GM12864 (cell line): ENCODE measurements at regions not wholly inside any gene's neighbourhood (a gene's known extent, or its start where the extent isn't known, plus 50 kb on each side); places are given as distances from the start of the nearest gene placed in this dataset.

Source experiments
- DNase-seq: peaks from one replicate; pipeline ENCODE4 v3.0.0-alpha.2; 2011; ENCODE audit warnings: low read depth
- H3K4me3 ChIP-seq: 2 replicates; pipeline ENCODE4 v1.5.1; 2011; ENCODE audit warnings: mild to moderate bottlenecking, low read depth, low read length, control low read depth
- TF ChIP-seq, protein P1 (sequence below): IDR thresholded peaks from 2 replicates; pipeline ENCODE4 v1.5.1; 2011; ENCODE audit warnings: low read depth, mild to moderate bottlenecking, moderate library complexity, low read length, control low read depth, inconsistent platforms; ENCODE audit errors: missing control alignments

- TF ChIP-seq, protein P1, sequence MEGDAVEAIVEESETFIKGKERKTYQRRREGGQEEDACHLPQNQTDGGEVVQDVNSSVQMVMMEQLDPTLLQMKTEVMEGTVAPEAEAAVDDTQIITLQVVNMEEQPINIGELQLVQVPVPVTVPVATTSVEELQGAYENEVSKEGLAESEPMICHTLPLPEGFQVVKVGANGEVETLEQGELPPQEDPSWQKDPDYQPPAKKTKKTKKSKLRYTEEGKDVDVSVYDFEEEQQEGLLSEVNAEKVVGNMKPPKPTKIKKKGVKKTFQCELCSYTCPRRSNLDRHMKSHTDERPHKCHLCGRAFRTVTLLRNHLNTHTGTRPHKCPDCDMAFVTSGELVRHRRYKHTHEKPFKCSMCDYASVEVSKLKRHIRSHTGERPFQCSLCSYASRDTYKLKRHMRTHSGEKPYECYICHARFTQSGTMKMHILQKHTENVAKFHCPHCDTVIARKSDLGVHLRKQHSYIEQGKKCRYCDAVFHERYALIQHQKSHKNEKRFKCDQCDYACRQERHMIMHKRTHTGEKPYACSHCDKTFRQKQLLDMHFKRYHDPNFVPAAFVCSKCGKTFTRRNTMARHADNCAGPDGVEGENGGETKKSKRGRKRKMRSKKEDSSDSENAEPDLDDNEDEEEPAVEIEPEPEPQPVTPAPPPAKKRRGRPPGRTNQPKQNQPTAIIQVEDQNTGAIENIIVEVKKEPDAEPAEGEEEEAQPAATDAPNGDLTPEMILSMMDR, result no peak
- DNase-seq, result no peak
- no peak overlapping the region for H3K4me3 ChIP-seq
Measured at GRCh38 chr4:56255820-56256219, 131.5 kb downstream of the AASDH start.

- TF ChIP-seq, protein P1, result no peak
- DNase-seq, result no peak
Measured at GRCh38 chr4:56253666-56254305, 133.5 kb downstream of the AASDH start.

DNA sequence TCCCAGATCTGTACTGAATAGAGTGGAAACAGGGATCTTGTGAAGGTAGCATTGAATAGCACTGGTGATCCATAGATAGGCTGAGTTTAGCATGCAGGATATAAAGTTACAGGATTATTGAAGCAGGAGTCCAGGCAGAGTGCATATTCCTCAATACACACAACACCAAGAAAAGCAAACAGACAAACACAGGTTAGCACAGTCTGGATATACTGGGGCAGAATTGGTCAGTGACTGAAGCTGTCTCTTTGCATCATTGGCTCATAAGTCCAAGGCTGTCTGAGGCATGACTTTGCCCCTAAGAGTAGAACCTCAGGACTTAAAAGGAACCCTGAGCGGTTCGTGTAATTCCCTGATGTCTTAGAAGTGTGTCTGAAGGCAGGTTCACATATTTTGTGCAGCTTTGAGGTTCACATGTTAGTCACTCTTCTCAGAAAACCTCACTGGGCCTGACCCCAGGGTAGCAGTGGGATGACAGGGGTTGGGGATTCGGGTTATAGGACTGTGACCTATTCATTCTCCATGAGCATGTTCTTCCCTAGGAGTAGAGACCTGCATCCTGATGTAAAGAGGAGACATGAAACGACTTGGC, 134.6 kb downstream of the AASDH start:
- H3K4me3 ChIP-seq, result no peak overlapping the region
- DNase-seq, result no peak
- TF ChIP-seq, protein P1, result no peak

More at GRCh38 chr4:56253666-56254305, 133.5 kb downstream of the AASDH start:
- no peak overlapping the region for H3K4me3 ChIP-seq

- no peak for DNase-seq
- H3K4me3 ChIP-seq, result no peak overlapping the region
- TF ChIP-seq, protein P1, result no peak
Measured at GRCh38 chr4:56251556-56251955, 135.7 kb downstream of the AASDH start.

DNA sequence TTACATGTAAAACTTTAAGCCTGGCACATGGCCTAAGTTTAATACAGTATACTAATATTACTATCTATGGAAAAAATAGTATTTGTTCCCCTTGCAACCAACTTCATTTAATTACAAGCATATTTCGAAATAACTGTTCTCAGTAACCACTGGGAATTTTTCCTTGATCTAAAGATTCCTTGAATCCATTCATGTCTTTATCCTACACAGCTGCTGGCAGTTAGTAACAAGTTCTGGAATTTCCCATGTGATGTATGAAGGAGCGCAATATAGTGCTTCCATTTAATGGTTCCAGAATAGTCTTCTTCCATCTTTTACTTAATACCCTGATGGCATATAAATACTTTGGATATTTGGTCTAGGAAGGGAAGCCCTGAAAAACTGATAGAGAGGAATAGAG, 136.5 kb downstream of the AASDH start:
- TF ChIP-seq, protein P1, result no peak
- no peak overlapping the region for H3K4me3 ChIP-seq
- no peak for DNase-seq

- no peak for DNase-seq
- TF ChIP-seq, protein P1, result no peak
- no peak overlapping the region for H3K4me3 ChIP-seq
Measured at GRCh38 chr4:56247646-56248045, 139.6 kb downstream of the AASDH start.

- H3K4me3 ChIP-seq, result no peak overlapping the region
- TF ChIP-seq, protein P1, result no peak
- no peak for DNase-seq
Measured at GRCh38 chr4:56246233-56246610, 141.1 kb downstream of the AASDH start.
